GM23338 (cell line): ENCODE measurements at regions not wholly inside any gene's neighbourhood (a gene's known extent, or its start where the extent isn't known, plus 50 kb on each side); places are given as distances from the start of the nearest gene placed in this dataset.
A peak's percentile ranks its signal among the peaks of the same experiment; 100 is the strongest.

Experiments used
- ATAC-seq: fragments of 200-7000 bp; cut with Tn5 transposase; 3 replicates; pipeline ENCODE4 v1.9.1; 2020
- DNase-seq: peaks from one replicate; pipeline ENCODE4 v3.0.0-alpha.2; 2015; ENCODE audit warnings: low spot score
- H2AFZ ChIP-seq: fragments of 200-600 bp; sonication (generic); 2 replicates; pipeline ENCODE4 v1.8.0; 2016; ENCODE audit warnings: antibody characterized with exemption, mild to moderate bottlenecking, moderate library complexity
- H3F3A ChIP-seq: fragments of 200-600 bp; sonication (generic); replicated peaks from 2 replicates; pipeline ENCODE4 v1.8.0; 2017; ENCODE audit warnings: antibody characterized with exemption, mixed run types, low read depth
- H3K27ac ChIP-seq: fragments of 200-600 bp; sonication (generic); 2 replicates; pipeline ENCODE4 v1.6.1; 2016; ENCODE audit warnings: low read depth
- H3K27me3 ChIP-seq: fragments of 200-600 bp; sonication (generic); 2 replicates; pipeline ENCODE4 v1.8.0; 2016; ENCODE audit warnings: mild to moderate bottlenecking, mixed run types, moderate library complexity; ENCODE audit not compliant: insufficient read depth
- H3K36me3 ChIP-seq: fragments of 200-600 bp; sonication (generic); 2 replicates; pipeline ENCODE4 v1.8.0; 2016; ENCODE audit warnings: mild to moderate bottlenecking; ENCODE audit not compliant: insufficient read depth
- H3K4me1 ChIP-seq: fragments of 200-600 bp; sonication (generic); 2 replicates; pipeline ENCODE4 v1.8.0; 2016; ENCODE audit warnings: mild to moderate bottlenecking, moderate library complexity; ENCODE audit not compliant: insufficient read depth
- H3K4me2 ChIP-seq: fragments of 200-600 bp; sonication (generic); 2 replicates; pipeline ENCODE4 v1.7.1; 2017; ENCODE audit warnings: mixed run types
- H3K4me3 ChIP-seq: fragments of 200-600 bp; sonication (generic); 2 replicates; pipeline ENCODE4 v1.6.1; 2016; ENCODE audit warnings: mixed run types
- H3K79me2 ChIP-seq: fragments of 200-600 bp; sonication (generic); replicated peaks from 2 replicates; pipeline ENCODE4 v1.8.0; 2017; ENCODE audit warnings: mild to moderate bottlenecking; ENCODE audit not compliant: insufficient read depth
- H3K9me2 ChIP-seq: fragments of 200-600 bp; sonication (generic); 2 replicates; pipeline ENCODE4 v1.8.0; 2017; ENCODE audit not compliant: insufficient read depth
- H4K20me1 ChIP-seq: fragments of 200-600 bp; sonication (generic); replicated peaks from 2 replicates; pipeline ENCODE4 v1.8.0; 2017; ENCODE audit warnings: mild to moderate bottlenecking; ENCODE audit not compliant: insufficient read depth
- H3K27ac Mint-ChIP-seq: 2 replicates; pipeline ENCODE4 v1.8.0; 2020; ENCODE audit warnings: inconsistent platforms, mild to moderate bottlenecking, moderate library complexity, mixed read lengths
- H3K27me3 Mint-ChIP-seq: 3 replicates; pipeline ENCODE4 v1.8.0; 2022; ENCODE audit warnings: low read depth, mild to moderate bottlenecking, moderate library complexity, mixed read lengths, inconsistent platforms; ENCODE audit not compliant: insufficient read depth, poor library complexity
- H3K36me3 Mint-ChIP-seq: 3 replicates; pipeline ENCODE4 v1.8.0; 2021; ENCODE audit warnings: low read depth, mild to moderate bottlenecking, inconsistent platforms, moderate library complexity, mixed read lengths
- H3K4me1 Mint-ChIP-seq: 3 replicates; pipeline ENCODE4 v1.8.0; 2020; ENCODE audit warnings: mild to moderate bottlenecking, inconsistent platforms, mixed read lengths
- H3K4me3 Mint-ChIP-seq: 3 replicates; pipeline ENCODE4 v1.8.0; 2021; ENCODE audit warnings: moderate library complexity, mild to moderate bottlenecking, inconsistent platforms, mixed read lengths
- H3K9me3 Mint-ChIP-seq: 3 replicates; pipeline ENCODE4 v1.8.0; 2020; ENCODE audit warnings: moderate library complexity, mild to moderate bottlenecking, inconsistent platforms, mixed read lengths
- CREB1 ChIP-seq: fragments of 250-450 bp; sonication (Bioruptor Pico); IDR thresholded peaks from 2 replicates; pipeline ENCODE4 v1.5.0; 2020; ENCODE audit warnings: low read depth, mild to moderate bottlenecking, moderate library complexity
- ETS1 ChIP-seq: IDR thresholded peaks from 2 replicates; pipeline ENCODE4 v1.6.1; 2016; ENCODE audit warnings: antibody characterized with exemption
- EZH2 ChIP-seq: fragments of 200-600 bp; sonication (generic); IDR thresholded peaks from one replicate; pipeline ENCODE4 v1.8.0; 2017; ENCODE audit warnings: antibody characterized with exemption, mild to moderate bottlenecking, low read depth; ENCODE audit not compliant: unreplicated experiment
- EZH2phosphoT487 ChIP-seq: fragments of 200-600 bp; sonication (generic); IDR thresholded peaks from one replicate; pipeline ENCODE4 v1.8.1; 2018; ENCODE audit warnings: antibody characterized with exemption; ENCODE audit not compliant: unreplicated experiment
- JUNB ChIP-seq: IDR thresholded peaks from one replicate; pipeline ENCODE4 v1.6.1; 2016; ENCODE audit warnings: antibody characterized with exemption; ENCODE audit not compliant: unreplicated experiment
- NANOG ChIP-seq: IDR thresholded peaks from 2 replicates; pipeline ENCODE4 v1.6.1; 2016; ENCODE audit warnings: antibody characterized with exemption, borderline replicate concordance
- POLR2AphosphoS5 ChIP-seq: IDR thresholded peaks from 2 replicates; pipeline ENCODE4 v1.6.1; 2016; ENCODE audit warnings: antibody characterized with exemption, low read depth
- REST ChIP-seq: IDR thresholded peaks from one replicate; pipeline ENCODE4 v1.6.1; 2018; ENCODE audit warnings: antibody characterized with exemption; ENCODE audit not compliant: unreplicated experiment
- STAT1 ChIP-seq: IDR thresholded peaks from one replicate; pipeline ENCODE4 v1.6.1; 2016; ENCODE audit warnings: antibody characterized with exemption; ENCODE audit not compliant: unreplicated experiment
- ZNF114 ChIP-seq: fragments of 250-450 bp; sonication (Bioruptor Pico); IDR thresholded peaks from 2 replicates; pipeline ENCODE4 v1.5.0; 2020; ENCODE audit warnings: mild to moderate bottlenecking, moderate library complexity
- ZNF331 ChIP-seq: fragments of 250-450 bp; sonication (Bioruptor Pico); IDR thresholded peaks from 2 replicates; pipeline ENCODE4 v1.5.0; 2020; ENCODE audit warnings: low read depth, mild to moderate bottlenecking, moderate library complexity
- TF ChIP-seq, protein P1 (sequence below): fragments of 250-450 bp; sonication (Bioruptor Pico); IDR thresholded peaks from 2 replicates; pipeline ENCODE4 v1.5.0; 2020; ENCODE audit warnings: mild to moderate bottlenecking, moderate library complexity
- TF ChIP-seq, protein P2 (sequence below), 2 experiments: fragments of 200-600 bp in 1 of 2; sonication (generic) in 1 of 2; conservative IDR thresholded peaks; 2 replicates each; pipeline versions ENCODE4 v1.5.1 to v1.6.1; 2016 to 2017; ENCODE audit warnings: antibody characterized with exemption in 2 of 2, low read depth in 2 of 2, mild to moderate bottlenecking in 2 of 2, moderate library complexity in 1 of 2

GRCh38 chr12:31796270-31796951 lies 67.6 kb upstream of the AMN1 start:
- DNase-seq, result peak; percentile 60
- ATAC-seq, result no peak
- no peak overlapping the region for H3K4me2 ChIP-seq
- H3K36me3 ChIP-seq, result no peaks in the 10 kb centered on the region
- H3K27me3 Mint-ChIP-seq, result peaks cover 9% of the 10 kb centered on the region
- H3K27ac Mint-ChIP-seq, result no peak overlapping the region
- no peaks in the 10 kb centered on the region for H3K9me2 ChIP-seq
- H3K27me3 ChIP-seq, result no peaks in the 10 kb centered on the region
- no peak overlapping the region for H3K4me3 Mint-ChIP-seq
- no peak for TF ChIP-seq POLR2AphosphoS5
- TF ChIP-seq, protein P1, sequence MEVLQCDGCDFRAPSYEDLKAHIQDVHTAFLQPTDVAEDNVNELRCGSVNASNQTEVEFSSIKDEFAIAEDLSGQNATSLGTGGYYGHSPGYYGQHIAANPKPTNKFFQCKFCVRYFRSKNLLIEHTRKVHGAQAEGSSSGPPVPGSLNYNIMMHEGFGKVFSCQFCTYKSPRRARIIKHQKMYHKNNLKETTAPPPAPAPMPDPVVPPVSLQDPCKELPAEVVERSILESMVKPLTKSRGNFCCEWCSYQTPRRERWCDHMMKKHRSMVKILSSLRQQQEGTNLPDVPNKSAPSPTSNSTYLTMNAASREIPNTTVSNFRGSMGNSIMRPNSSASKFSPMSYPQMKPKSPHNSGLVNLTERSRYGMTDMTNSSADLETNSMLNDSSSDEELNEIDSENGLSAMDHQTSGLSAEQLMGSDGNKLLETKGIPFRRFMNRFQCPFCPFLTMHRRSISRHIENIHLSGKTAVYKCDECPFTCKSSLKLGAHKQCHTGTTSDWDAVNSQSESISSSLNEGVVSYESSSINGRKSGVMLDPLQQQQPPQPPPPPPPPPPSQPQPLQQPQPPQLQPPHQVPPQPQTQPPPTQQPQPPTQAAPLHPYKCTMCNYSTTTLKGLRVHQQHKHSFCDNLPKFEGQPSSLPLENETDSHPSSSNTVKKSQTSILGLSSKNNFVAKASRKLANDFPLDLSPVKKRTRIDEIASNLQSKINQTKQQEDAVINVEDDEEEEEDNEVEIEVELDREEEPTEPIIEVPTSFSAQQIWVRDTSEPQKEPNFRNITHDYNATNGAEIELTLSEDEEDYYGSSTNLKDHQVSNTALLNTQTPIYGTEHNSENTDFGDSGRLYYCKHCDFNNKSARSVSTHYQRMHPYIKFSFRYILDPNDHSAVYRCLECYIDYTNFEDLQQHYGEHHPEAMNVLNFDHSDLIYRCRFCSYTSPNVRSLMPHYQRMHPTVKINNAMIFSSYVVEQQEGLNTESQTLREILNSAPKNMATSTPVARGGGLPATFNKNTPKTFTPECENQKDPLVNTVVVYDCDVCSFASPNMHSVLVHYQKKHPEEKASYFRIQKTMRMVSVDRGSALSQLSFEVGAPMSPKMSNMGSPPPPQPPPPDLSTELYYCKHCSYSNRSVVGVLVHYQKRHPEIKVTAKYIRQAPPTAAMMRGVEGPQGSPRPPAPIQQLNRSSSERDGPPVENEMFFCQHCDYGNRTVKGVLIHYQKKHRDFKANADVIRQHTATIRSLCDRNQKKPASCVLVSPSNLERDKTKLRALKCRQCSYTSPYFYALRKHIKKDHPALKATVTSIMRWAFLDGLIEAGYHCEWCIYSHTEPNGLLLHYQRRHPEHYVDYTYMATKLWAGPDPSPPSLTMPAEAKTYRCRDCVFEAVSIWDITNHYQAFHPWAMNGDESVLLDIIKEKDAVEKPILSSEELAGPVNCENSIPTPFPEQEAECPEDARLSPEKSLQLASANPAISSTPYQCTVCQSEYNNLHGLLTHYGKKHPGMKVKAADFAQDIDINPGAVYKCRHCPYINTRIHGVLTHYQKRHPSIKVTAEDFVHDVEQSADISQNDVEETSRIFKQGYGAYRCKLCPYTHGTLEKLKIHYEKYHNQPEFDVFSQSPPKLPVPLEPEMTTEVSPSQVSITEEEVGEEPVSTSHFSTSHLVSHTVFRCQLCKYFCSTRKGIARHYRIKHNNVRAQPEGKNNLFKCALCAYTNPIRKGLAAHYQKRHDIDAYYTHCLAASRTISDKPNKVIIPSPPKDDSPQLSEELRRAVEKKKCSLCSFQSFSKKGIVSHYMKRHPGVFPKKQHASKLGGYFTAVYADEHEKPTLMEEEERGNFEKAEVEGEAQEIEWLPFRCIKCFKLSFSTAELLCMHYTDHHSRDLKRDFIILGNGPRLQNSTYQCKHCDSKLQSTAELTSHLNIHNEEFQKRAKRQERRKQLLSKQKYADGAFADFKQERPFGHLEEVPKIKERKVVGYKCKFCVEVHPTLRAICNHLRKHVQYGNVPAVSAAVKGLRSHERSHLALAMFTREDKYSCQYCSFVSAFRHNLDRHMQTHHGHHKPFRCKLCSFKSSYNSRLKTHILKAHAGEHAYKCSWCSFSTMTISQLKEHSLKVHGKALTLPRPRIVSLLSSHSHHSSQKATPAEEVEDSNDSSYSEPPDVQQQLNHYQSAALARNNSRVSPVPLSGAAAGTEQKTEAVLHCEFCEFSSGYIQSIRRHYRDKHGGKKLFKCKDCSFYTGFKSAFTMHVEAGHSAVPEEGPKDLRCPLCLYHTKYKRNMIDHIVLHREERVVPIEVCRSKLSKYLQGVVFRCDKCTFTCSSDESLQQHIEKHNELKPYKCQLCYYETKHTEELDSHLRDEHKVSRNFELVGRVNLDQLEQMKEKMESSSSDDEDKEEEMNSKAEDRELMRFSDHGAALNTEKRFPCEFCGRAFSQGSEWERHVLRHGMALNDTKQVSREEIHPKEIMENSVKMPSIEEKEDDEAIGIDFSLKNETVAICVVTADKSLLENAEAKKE (CRISPR knock-in tag), result no peak
- TF ChIP-seq NANOG, result no peak
- TF ChIP-seq STAT1, result no peak
- no peak for TF ChIP-seq ZNF331 (CRISPR knock-in tag)
- no peak for TF ChIP-seq CREB1
- TF ChIP-seq REST, result no peak
- no peak for TF ChIP-seq JUNB
- TF ChIP-seq ETS1, result no peak
- TF ChIP-seq ZNF114 (CRISPR knock-in tag), result no peak
- no peak for TF ChIP-seq EZH2phosphoT487
- TF ChIP-seq EZH2, result no peak
- TF ChIP-seq, protein P2, sequence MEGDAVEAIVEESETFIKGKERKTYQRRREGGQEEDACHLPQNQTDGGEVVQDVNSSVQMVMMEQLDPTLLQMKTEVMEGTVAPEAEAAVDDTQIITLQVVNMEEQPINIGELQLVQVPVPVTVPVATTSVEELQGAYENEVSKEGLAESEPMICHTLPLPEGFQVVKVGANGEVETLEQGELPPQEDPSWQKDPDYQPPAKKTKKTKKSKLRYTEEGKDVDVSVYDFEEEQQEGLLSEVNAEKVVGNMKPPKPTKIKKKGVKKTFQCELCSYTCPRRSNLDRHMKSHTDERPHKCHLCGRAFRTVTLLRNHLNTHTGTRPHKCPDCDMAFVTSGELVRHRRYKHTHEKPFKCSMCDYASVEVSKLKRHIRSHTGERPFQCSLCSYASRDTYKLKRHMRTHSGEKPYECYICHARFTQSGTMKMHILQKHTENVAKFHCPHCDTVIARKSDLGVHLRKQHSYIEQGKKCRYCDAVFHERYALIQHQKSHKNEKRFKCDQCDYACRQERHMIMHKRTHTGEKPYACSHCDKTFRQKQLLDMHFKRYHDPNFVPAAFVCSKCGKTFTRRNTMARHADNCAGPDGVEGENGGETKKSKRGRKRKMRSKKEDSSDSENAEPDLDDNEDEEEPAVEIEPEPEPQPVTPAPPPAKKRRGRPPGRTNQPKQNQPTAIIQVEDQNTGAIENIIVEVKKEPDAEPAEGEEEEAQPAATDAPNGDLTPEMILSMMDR (conservative IDR thresholded peaks at IDR 0.05; ENCODE audit: low read depth in 2 of 2), result no peak
- no peaks in the 10 kb centered on the region for H3K4me1 ChIP-seq
- peaks cover 10% of the 10 kb centered on the region; the same call in 1 of the 3 replicates for H3K4me1 Mint-ChIP-seq
- H3K9me3 Mint-ChIP-seq, result no peaks in the 10 kb centered on the region
- H3K79me2 ChIP-seq, result no peaks in the 10 kb centered on the region
- no peaks in the 10 kb centered on the region for H3K36me3 Mint-ChIP-seq
- H4K20me1 ChIP-seq, result no peaks in the 10 kb centered on the region
- H2AFZ ChIP-seq, result no peak overlapping the region
- H3K27ac ChIP-seq, result no peak overlapping the region
- no peak overlapping the region for H3K4me3 ChIP-seq
- no peaks in the 10 kb centered on the region for H3F3A ChIP-seq
